SK-N-SH (cell line): ENCODE measurements at regions not wholly inside any gene's neighbourhood (a gene's known extent, or its start where the extent isn't known, plus 50 kb on each side); places are given as distances from the start of the nearest gene placed in this dataset.

Source experiments
- CTCF ChIA-PET: fragments of 300-600, 350-600 bp; formaldehyde crosslinking; extraction: SDS; loops from one replicate; lab custom pipeline; 2021; lab: Yijun Ruan, JAX
- POLR2A ChIA-PET: fragments of 350-600 bp; sonication (Branson Sonifier 250); formaldehyde crosslinking; extraction: SDS; loops from one replicate; lab custom pipeline; 2020; ENCODE audit warnings: antibody characterized with exemption, inconsistent platforms; lab: Yijun Ruan, JAX
- DNase-seq: peaks from one replicate; pipeline ENCODE4 v3.0.0; 2012
- H2AFZ ChIP-seq: fragments of 200-600 bp; sonication (generic); 2 replicates; pipeline ENCODE4 v1.8.1; 2016; ENCODE audit warnings: antibody characterized with exemption, mild to moderate bottlenecking, low read depth
- H3F3A ChIP-seq: fragments of 200-600 bp; sonication (generic); replicated peaks from 2 replicates; pipeline ENCODE3; 2016; ENCODE audit warnings: antibody characterized with exemption, mild to moderate bottlenecking; ENCODE audit not compliant: insufficient read depth
- H3K27ac ChIP-seq, 2 experiments: fragments of 200-500 bp in 1 of 2; fragments of 200-600 bp in 1 of 2; sonication (Bioruptor generic) in 1 of 2; sonication (generic), shearing (Covaris generic) in 1 of 2; 2 replicates each; pipeline versions ENCODE4 v1.5.1 to v1.6.1; 2014 to 2016; ENCODE audit warnings: low read depth in 2 of 2, inconsistent platforms in 1 of 2, low read length in 1 of 2, mild to moderate bottlenecking in 1 of 2, mixed read lengths in 1 of 2
- H3K27me3 ChIP-seq: fragments of 200-600 bp; sonication (generic), shearing (Covaris generic); 2 replicates; pipeline ENCODE4 v1.6.1; 2016; ENCODE audit warnings: mixed run types; ENCODE audit not compliant: insufficient read depth
- H3K36me3 ChIP-seq, 2 experiments: fragments of 200-500 bp in 1 of 2; fragments of 200-600 bp in 1 of 2; sonication (Bioruptor generic) in 1 of 2; sonication (generic) in 1 of 2; replicated peaks in 1 of 2; 2 replicates each; pipeline versions ENCODE3 to v1.5.1; 2014 to 2016; ENCODE audit warnings: low read length in 1 of 2, mild to moderate bottlenecking in 1 of 2; ENCODE audit not compliant: insufficient read depth in 2 of 2, control insufficient read depth in 1 of 2
- H3K4me1 ChIP-seq, 2 experiments: fragments of 200-500 bp in 1 of 2; fragments of 200-600 bp in 1 of 2; sonication (Bioruptor generic) in 1 of 2; sonication (generic), shearing (Covaris generic) in 1 of 2; 2 replicates each; pipeline versions ENCODE4 v1.5.1 to v1.6.1; 2014 to 2016; ENCODE audit warnings: low read depth in 1 of 2, low read length in 1 of 2, mixed run types in 1 of 2; ENCODE audit not compliant: insufficient read depth in 2 of 2, control insufficient read depth in 1 of 2
- H3K4me2 ChIP-seq: fragments of 200-600 bp; sonication (generic), shearing (Covaris generic); 2 replicates; pipeline ENCODE4 v1.6.1; 2017; ENCODE audit warnings: mixed run types
- H3K4me3 ChIP-seq, 2 experiments: fragments of 200-500 bp in 1 of 2; fragments of 200-600 bp in 1 of 2; sonication (Bioruptor generic) in 1 of 2; sonication (generic), shearing (Covaris generic) in 1 of 2; 2 replicates each; pipeline versions ENCODE4 v1.5.1 to v1.8.1; 2014 to 2016; ENCODE audit warnings: low read depth in 2 of 2, inconsistent platforms in 1 of 2, low read length in 1 of 2, mild to moderate bottlenecking in 1 of 2, mixed read lengths in 1 of 2, moderate library complexity in 1 of 2
- H3K79me2 ChIP-seq: fragments of 200-600 bp; sonication (generic); 2 replicates; pipeline ENCODE4 v1.8.1; 2017; ENCODE audit warnings: mild to moderate bottlenecking; ENCODE audit not compliant: insufficient read depth
- H3K9ac ChIP-seq: fragments of 200-600 bp; sonication (generic); 2 replicates; pipeline ENCODE4 v1.6.1; 2017; ENCODE audit warnings: mixed run types
- H3K9me2 ChIP-seq: fragments of 200-600 bp; sonication (generic); 2 replicates; pipeline ENCODE4 v1.6.1; 2017; ENCODE audit warnings: mixed run types
- H3K9me3 ChIP-seq: fragments of 200-600 bp; sonication (generic); 2 replicates; pipeline ENCODE4 v1.6.1; 2017; ENCODE audit warnings: mixed run types, mild to moderate bottlenecking, moderate library complexity
- H4K20me1 ChIP-seq: fragments of 200-600 bp; sonication (generic); 2 replicates; pipeline ENCODE4 v1.6.1; 2017; ENCODE audit warnings: mild to moderate bottlenecking, mixed run types; ENCODE audit not compliant: insufficient read depth
- CHD2 ChIP-seq: fragments of 150-350 bp; IDR thresholded peaks from 2 replicates; pipeline ENCODE4 v1.6.1; 2018; ENCODE audit warnings: low read length; ENCODE audit not compliant: partially characterized antibody
- CTCF ChIP-seq: fragments of 200-600 bp; sonication (generic); IDR thresholded peaks from 2 replicates; pipeline ENCODE4 v1.6.1; 2017; ENCODE audit warnings: antibody characterized with exemption, mild to moderate bottlenecking, moderate library complexity
- ELF1 ChIP-seq: IDR thresholded peaks from 2 replicates; pipeline ENCODE4 v1.4.0; 2012
- EZH2phosphoT487 ChIP-seq: fragments of 200-600 bp; sonication (generic); IDR thresholded peaks from 2 replicates; pipeline ENCODE4 v1.6.1; 2017; ENCODE audit warnings: low read depth, mixed run types, mild to moderate bottlenecking, antibody characterized with exemption, moderate library complexity, borderline replicate concordance
- FOXJ3 ChIP-seq: sonication (generic); formaldehyde crosslinking; IDR thresholded peaks from 2 replicates; pipeline ENCODE4 v1.5.1; 2020; ENCODE audit warnings: mild to moderate bottlenecking, missing genetic modification reagents
- FOXM1 ChIP-seq: IDR thresholded peaks from 2 replicates; pipeline ENCODE4 v1.4.0; 2012; ENCODE audit warnings: low read depth, mild to moderate bottlenecking
- GABPA ChIP-seq: IDR thresholded peaks from 2 replicates; pipeline ENCODE4 v1.4.0; 2012; ENCODE audit warnings: low read depth, mild to moderate bottlenecking
- IRF3 ChIP-seq: fragments of 150-350 bp; IDR thresholded peaks from 2 replicates; pipeline ENCODE4 v1.6.1; 2016; ENCODE audit warnings: mild to moderate bottlenecking, low read depth, low read length
- JUND ChIP-seq: IDR thresholded peaks from 2 replicates; pipeline ENCODE4 v1.4.0; 2012
- MEF2A ChIP-seq: IDR thresholded peaks from 2 replicates; pipeline ENCODE4 v1.4.0; 2012; ENCODE audit warnings: low read depth, borderline replicate concordance
- NFIC ChIP-seq: IDR thresholded peaks from 2 replicates; pipeline ENCODE4 v1.4.0; 2012; ENCODE audit warnings: borderline replicate concordance
- NRF1 ChIP-seq: IDR thresholded peaks from 2 replicates; pipeline ENCODE4 v1.6.1; 2012; ENCODE audit warnings: low read depth, mild to moderate bottlenecking, low read length
- PBX3 ChIP-seq: IDR thresholded peaks from 2 replicates; pipeline ENCODE4; 2012
- RAD21 ChIP-seq: IDR thresholded peaks from 2 replicates; pipeline ENCODE4 v1.6.1; 2012; ENCODE audit warnings: mild to moderate bottlenecking, low read length
- RCOR1 ChIP-seq: fragments of 150-350 bp; IDR thresholded peaks from 2 replicates; pipeline ENCODE4 v1.6.1; 2017; ENCODE audit warnings: antibody characterized with exemption, low read length
- RFX5 ChIP-seq: IDR thresholded peaks from 2 replicates; pipeline ENCODE4 v1.6.1; 2012; ENCODE audit warnings: mild to moderate bottlenecking, improper control_type of control experiment, low read length
- RXRA ChIP-seq: IDR thresholded peaks from 2 replicates; pipeline ENCODE4 v1.4.0; 2012; ENCODE audit warnings: low read depth, mild to moderate bottlenecking, borderline replicate concordance
- SIN3A ChIP-seq: IDR thresholded peaks from 2 replicates; pipeline ENCODE4 v1.6.1; 2012; ENCODE audit warnings: low read depth, mild to moderate bottlenecking, low read length, moderate library complexity, borderline replicate concordance
- TCF12 ChIP-seq: IDR thresholded peaks from 2 replicates; pipeline ENCODE4 v1.4.0; 2012
- USF1 ChIP-seq: IDR thresholded peaks from 2 replicates; pipeline ENCODE4 v1.4.0; 2012; ENCODE audit warnings: low read depth, borderline replicate concordance
- WGBS: methylation state at CpG from one replicate; pipeline ENCODE4 v1.1.6; 2017; ENCODE audit warnings: low lambda C conversion rate; 5-methylcytosine and 5-hydroxymethylcytosine counted together

- H3K4me3 ChIP-seq, result no peak overlapping the region
- no peaks in the 10 kb centered on the region for H3K36me3 ChIP-seq
- 3% methylated on average over 4 of the region's 4 CpGs for WGBS
- H3K9me3 ChIP-seq, result no peaks in the 10 kb centered on the region
- ChIA-PET CTCF (no interaction called here), POLR2A (no interaction called here)
- no peaks in the 10 kb centered on the region for H3K4me1 ChIP-seq
- no peak overlapping the region for H3K9ac ChIP-seq
- no peak overlapping the region for H2AFZ ChIP-seq
- H3K79me2 ChIP-seq, result no peaks in the 10 kb centered on the region
- H3K9me2 ChIP-seq, result no peaks in the 10 kb centered on the region
- DNase-seq, result no peak
- H3F3A ChIP-seq, result no peaks in the 10 kb centered on the region
- TF ChIP-seq RAD21 (no peak), FOXJ3 (CRISPR knock-in tag) (no peak), JUND (no peak), RFX5 (no peak), RXRA (no peak), SIN3A (no peak), NRF1 (no peak), EZH2phosphoT487 (no peak)
- no peak overlapping the region for H3K4me2 ChIP-seq
- H3K27ac ChIP-seq, result no peak overlapping the region
- no peaks in the 10 kb centered on the region for H4K20me1 ChIP-seq
- peaks cover 21% of the 10 kb centered on the region for H3K27me3 ChIP-seq
Observed at GRCh38 chr15:60208709-60209108, 189.1 kb downstream of the ANXA2 start.

- H3K9me2 ChIP-seq, result no peaks in the 10 kb centered on the region
- no peak overlapping the region for H3K27ac ChIP-seq
- POLR2A ChIA-PET, result no interaction called here
- TF ChIP-seq TCF12 (no peak), NFIC (no peak)
- TF ChIP-seq, all 33 proteins: peak for 0
- H2AFZ ChIP-seq, result no peak overlapping the region
- H3K36me3 ChIP-seq, result no peaks in the 10 kb centered on the region
- CTCF ChIA-PET, result interaction anchor here (0.8 to 1.2 kb wide), 2 partner anchors 25 to 32 kb away, joined by 4 read pairs; no protein-coding TSS in a partner anchor
- no peak overlapping the region for H3K4me3 ChIP-seq
- H3K4me1 ChIP-seq, result no peaks in the 10 kb centered on the region
- DNase-seq, result no peak
- WGBS, result 10% methylated on average over 4 of the region's 4 CpGs
- no peak overlapping the region for H3K9ac ChIP-seq
- no peaks in the 10 kb centered on the region for H3K9me3 ChIP-seq
- H3K27me3 ChIP-seq, result no peaks in the 10 kb centered on the region; the same call in 1 of the 2 replicates
- no peaks in the 10 kb centered on the region for H3F3A ChIP-seq
- H4K20me1 ChIP-seq, result no peaks in the 10 kb centered on the region
- H3K79me2 ChIP-seq, result no peaks in the 10 kb centered on the region
- H3K4me2 ChIP-seq, result no peak overlapping the region
Observed at GRCh38 chr15:60212536-60212935, 185.2 kb downstream of the ANXA2 start.

- POLR2A ChIA-PET, result no interaction called here
Observed at GRCh38 chr15:60213377-60214000, 184.3 kb downstream of the ANXA2 start.

More at GRCh38 chr15:60213377-60214000, 184.3 kb downstream of the ANXA2 start:
- H3K9me3 ChIP-seq, result no peaks in the 10 kb centered on the region
- no peaks in the 10 kb centered on the region for H3K9me2 ChIP-seq
- no peaks in the 10 kb centered on the region for H3K4me1 ChIP-seq
- TF ChIP-seq RXRA, result no peak
- TF ChIP-seq MEF2A, result no peak
- no peak for TF ChIP-seq USF1
- TF ChIP-seq RCOR1, result no peak
- no peak for TF ChIP-seq GABPA
- no peak for TF ChIP-seq CHD2
- TF ChIP-seq CTCF, result no peak
- TF ChIP-seq FOXM1, result no peak
- TF ChIP-seq IRF3, result no peak
- TF ChIP-seq PBX3, result no peak
- no peak for TF ChIP-seq JUND
- no peak for TF ChIP-seq ELF1
- TF ChIP-seq NFIC, result no peak
- no peak for TF ChIP-seq RAD21
- CTCF ChIA-PET, result interaction anchor here (1.0 to 1.5 kb wide), 3 partner anchors 12 to 113 kb away, joined by 3 to 4 read pairs (median 3); no protein-coding TSS in a partner anchor
- no peak overlapping the region for H3K9ac ChIP-seq
- DNase-seq, result no peak
- H2AFZ ChIP-seq, result no peak overlapping the region
- H4K20me1 ChIP-seq, result no peaks in the 10 kb centered on the region
- H3K4me2 ChIP-seq, result no peak overlapping the region
- H3K27me3 ChIP-seq, result no peaks in the 10 kb centered on the region; the same call in 1 of the 2 replicates
- WGBS, result 13% methylated on average over 3 of the region's 3 CpGs
- H3K27ac ChIP-seq, result no peak overlapping the region
- no peaks in the 10 kb centered on the region for H3K79me2 ChIP-seq
- no peaks in the 10 kb centered on the region for H3K36me3 ChIP-seq
- H3F3A ChIP-seq, result no peaks in the 10 kb centered on the region
- no peak overlapping the region for H3K4me3 ChIP-seq
